Fibroblast of lung (primary cell): ENCODE measurements at regions not wholly inside any gene's neighbourhood (a gene's known extent, or its start where the extent isn't known, plus 50 kb on each side); places are given as distances from the start of the nearest gene placed in this dataset.

ENCODE experiments used
- DNase-seq, 2 donors: peaks; one replicate each; pipeline versions ENCODE4 v3.0.0 to v3.0.0-alpha.2; 2010; ENCODE audit warnings: low read depth in 2 of 2
- H2AFZ ChIP-seq: 2 replicates; pipeline ENCODE4 v1.5.1; 2012; ENCODE audit warnings: low read length, control low read depth, inconsistent platforms
- H3K27ac ChIP-seq: 2 replicates; pipeline ENCODE4 v1.5.1; 2011; ENCODE audit warnings: low read length, control low read depth; ENCODE audit not compliant: insufficient read depth
- H3K27me3 ChIP-seq: 2 replicates; pipeline ENCODE4 v1.5.1; 2011; ENCODE audit warnings: mild to moderate bottlenecking, low read length; ENCODE audit not compliant: control insufficient read depth, insufficient read depth
- H3K36me3 ChIP-seq: 2 replicates; pipeline ENCODE4 v1.5.1; 2011; ENCODE audit warnings: low read length; ENCODE audit not compliant: control insufficient read depth, insufficient read depth
- H3K4me1 ChIP-seq: 2 replicates; pipeline ENCODE4 v1.5.1; 2011; ENCODE audit warnings: low read length; ENCODE audit not compliant: control insufficient read depth, insufficient read depth; ENCODE audit errors: extremely low read depth
- H3K4me2 ChIP-seq: 2 replicates; pipeline ENCODE4 v1.5.1; 2011; ENCODE audit warnings: low read length, control low read depth; ENCODE audit not compliant: insufficient read depth; ENCODE audit errors: extremely low read depth
- H3K4me3 ChIP-seq, 4 experiments: fragments of 200-600 bp in 1 of 4; sonication (generic) in 1 of 4; replicated peaks in 1 of 4; 2 replicates each; pipeline ENCODE4 v1.5.1; 2011 to 2016; ENCODE audit warnings: low read length in 4 of 4, low read depth in 3 of 4, mild to moderate bottlenecking in 3 of 4, control low read depth in 2 of 4, inconsistent platforms in 1 of 4, mixed read lengths in 1 of 4; ENCODE audit not compliant: insufficient read depth in 1 of 4; ENCODE audit errors: control extremely low read depth in 1 of 4
- H3K79me2 ChIP-seq: 2 replicates; pipeline ENCODE4 v1.5.1; 2012; ENCODE audit warnings: mild to moderate bottlenecking, low read length, inconsistent platforms; ENCODE audit not compliant: control insufficient read depth, insufficient read depth
- H3K9ac ChIP-seq: 2 replicates; pipeline ENCODE4 v1.5.1; 2011; ENCODE audit warnings: mild to moderate bottlenecking, low read length, control low read depth; ENCODE audit not compliant: insufficient read depth
- H3K9me3 ChIP-seq: 2 replicates; pipeline ENCODE4 v1.5.1; 2012; ENCODE audit warnings: low read depth, low read length; ENCODE audit not compliant: control insufficient read depth, insufficient read depth
- H4K20me1 ChIP-seq: 2 replicates; pipeline ENCODE4 v1.5.1; 2011; ENCODE audit warnings: low read length; ENCODE audit not compliant: control insufficient read depth, insufficient read depth; ENCODE audit errors: extremely low read depth
- EZH2 ChIP-seq: IDR thresholded peaks from 2 replicates; pipeline ENCODE4 v1.5.1; 2012; ENCODE audit warnings: low read length, control low read depth, mild to moderate bottlenecking; ENCODE audit errors: missing control alignments
- TF ChIP-seq, protein P1 (sequence below), 2 donors: IDR thresholded peaks in 1 of 2; conservative IDR thresholded peaks in 1 of 2; 1 replicate in 1 of 2; 2 replicates in 1 of 2; pipeline ENCODE4 v1.5.1; 2011 to 2012; ENCODE audit warnings: low read length in 2 of 2, control low read depth in 1 of 2, inconsistent platforms in 1 of 2, low read depth in 1 of 2, mild to moderate bottlenecking in 1 of 2

DNA sequence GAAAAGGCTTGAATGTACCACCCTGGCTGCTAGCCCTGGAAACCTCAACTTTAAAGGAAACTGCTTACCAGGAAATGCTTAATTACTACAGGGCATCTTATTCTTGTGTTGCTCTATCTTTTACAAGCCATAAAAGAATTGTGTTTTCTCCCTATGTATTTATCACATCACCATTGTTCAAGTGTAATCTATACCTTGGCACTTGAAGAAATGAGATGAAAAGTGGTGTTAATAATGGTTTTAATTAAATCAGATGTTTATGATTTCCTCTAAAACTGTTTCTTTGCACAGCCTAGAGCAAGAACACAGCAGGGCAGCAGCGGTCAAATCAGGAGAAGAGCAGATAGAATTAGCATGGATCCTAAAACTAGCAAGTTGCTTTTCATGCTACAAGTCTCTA is 131.8 kb upstream of the RGMB start:
- Histone ChIP-seq H3K4me2 (no peak overlapping the region), H2AFZ (no peak overlapping the region), H3K79me2 (no peaks in the 10 kb centered on the region), H3K27ac (no peak overlapping the region), H3K4me1 (peaks cover 2% of the 10 kb centered on the region), H3K36me3 (no peaks in the 10 kb centered on the region), H3K9me3 (no peaks in the 10 kb centered on the region), H3K27me3 (no peaks in the 10 kb centered on the region), H3K9ac (no peak overlapping the region), H3K4me3 (no peak overlapping the region), H4K20me1 (no peaks in the 10 kb centered on the region)
- no peak for DNase-seq
- TF ChIP-seq, protein P1, sequence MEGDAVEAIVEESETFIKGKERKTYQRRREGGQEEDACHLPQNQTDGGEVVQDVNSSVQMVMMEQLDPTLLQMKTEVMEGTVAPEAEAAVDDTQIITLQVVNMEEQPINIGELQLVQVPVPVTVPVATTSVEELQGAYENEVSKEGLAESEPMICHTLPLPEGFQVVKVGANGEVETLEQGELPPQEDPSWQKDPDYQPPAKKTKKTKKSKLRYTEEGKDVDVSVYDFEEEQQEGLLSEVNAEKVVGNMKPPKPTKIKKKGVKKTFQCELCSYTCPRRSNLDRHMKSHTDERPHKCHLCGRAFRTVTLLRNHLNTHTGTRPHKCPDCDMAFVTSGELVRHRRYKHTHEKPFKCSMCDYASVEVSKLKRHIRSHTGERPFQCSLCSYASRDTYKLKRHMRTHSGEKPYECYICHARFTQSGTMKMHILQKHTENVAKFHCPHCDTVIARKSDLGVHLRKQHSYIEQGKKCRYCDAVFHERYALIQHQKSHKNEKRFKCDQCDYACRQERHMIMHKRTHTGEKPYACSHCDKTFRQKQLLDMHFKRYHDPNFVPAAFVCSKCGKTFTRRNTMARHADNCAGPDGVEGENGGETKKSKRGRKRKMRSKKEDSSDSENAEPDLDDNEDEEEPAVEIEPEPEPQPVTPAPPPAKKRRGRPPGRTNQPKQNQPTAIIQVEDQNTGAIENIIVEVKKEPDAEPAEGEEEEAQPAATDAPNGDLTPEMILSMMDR (conservative IDR thresholded peaks at IDR 0.05 in 1 of 2, IDR thresholded peaks at IDR 0.05 in 1 of 2; ENCODE audit: low read depth in 1 of 2, low read length in 2 of 2): no peak
- no peak for TF ChIP-seq EZH2

DNA sequence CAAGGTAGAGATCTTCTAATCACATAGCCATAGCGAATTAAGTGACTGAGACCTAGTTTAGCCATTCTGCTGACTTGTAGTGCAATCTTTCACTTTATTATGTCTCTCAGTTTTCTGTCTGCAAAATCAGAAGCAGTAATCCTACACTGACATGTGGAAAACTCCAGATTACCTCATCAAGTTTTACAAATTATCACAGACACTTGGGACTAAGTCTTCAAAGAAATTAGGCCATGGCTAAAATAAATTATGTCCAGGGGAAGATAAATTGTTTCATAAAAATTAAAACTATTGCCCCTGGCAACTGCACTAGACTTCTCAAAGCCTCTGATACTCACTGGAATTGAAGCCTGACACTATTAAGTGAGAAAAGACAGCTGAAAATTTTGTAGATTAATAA is 129.9 kb upstream of the RGMB start:
- Histone ChIP-seq H3K9me3 (no peaks in the 10 kb centered on the region), H3K27ac (no peak overlapping the region), H3K9ac (no peak overlapping the region), H3K27me3 (no peaks in the 10 kb centered on the region), H2AFZ (peak overlapping the region; percentile 12), H3K36me3 (no peaks in the 10 kb centered on the region), H3K4me3 (no peak overlapping the region), H3K4me1 (no peaks in the 10 kb centered on the region), H3K79me2 (no peaks in the 10 kb centered on the region), H3K4me2 (no peak overlapping the region), H4K20me1 (no peaks in the 10 kb centered on the region)
- DNase-seq: no peak
- TF ChIP-seq, protein P1 (conservative IDR thresholded peaks at IDR 0.05 in 1 of 2, IDR thresholded peaks at IDR 0.05 in 1 of 2; ENCODE audit: low read depth in 1 of 2, low read length in 2 of 2): no peak
- TF ChIP-seq EZH2: no peak

DNA sequence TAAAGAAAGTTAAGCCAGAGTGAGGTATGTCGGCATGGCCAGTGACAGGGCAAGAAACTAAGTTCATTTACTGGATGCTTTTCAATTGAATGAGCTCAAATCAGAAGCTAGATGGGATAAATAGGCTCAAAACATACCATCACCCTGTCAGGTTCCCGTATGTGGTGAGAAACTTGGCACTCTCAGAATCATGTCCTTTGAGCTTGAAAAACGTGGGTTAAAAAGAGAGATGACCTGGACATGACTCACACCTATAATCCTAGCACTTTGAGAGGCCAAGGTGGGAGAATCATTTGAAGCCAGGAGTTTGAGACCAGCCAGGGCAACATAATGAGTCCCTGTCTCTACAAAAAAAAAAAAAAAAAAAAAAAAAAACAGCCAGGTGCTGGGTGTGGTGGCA is 121.7 kb upstream of the RGMB start:
- Histone ChIP-seq H3K27me3 (no peaks in the 10 kb centered on the region), H3K4me1 (no peaks in the 10 kb centered on the region), H3K4me3 (no peak overlapping the region), H3K4me2 (no peak overlapping the region), H2AFZ (no peak overlapping the region), H3K9me3 (no peaks in the 10 kb centered on the region), H4K20me1 (no peaks in the 10 kb centered on the region), H3K36me3 (no peaks in the 10 kb centered on the region), H3K79me2 (no peaks in the 10 kb centered on the region), H3K27ac (no peak overlapping the region), H3K9ac (no peak overlapping the region)
- peak in 1 of 2 donors; percentile 24 for DNase-seq
- TF ChIP-seq, protein P1 (conservative IDR thresholded peaks at IDR 0.05 in 1 of 2, IDR thresholded peaks at IDR 0.05 in 1 of 2; ENCODE audit: low read depth in 1 of 2, low read length in 2 of 2): no peak
- TF ChIP-seq EZH2: no peak
